ENCODE measurements at regions not wholly inside any gene's neighbourhood (a gene's known extent, or its start where the extent isn't known, plus 50 kb on each side); places are given as distances from the start of the nearest gene placed in this dataset.

DNA sequence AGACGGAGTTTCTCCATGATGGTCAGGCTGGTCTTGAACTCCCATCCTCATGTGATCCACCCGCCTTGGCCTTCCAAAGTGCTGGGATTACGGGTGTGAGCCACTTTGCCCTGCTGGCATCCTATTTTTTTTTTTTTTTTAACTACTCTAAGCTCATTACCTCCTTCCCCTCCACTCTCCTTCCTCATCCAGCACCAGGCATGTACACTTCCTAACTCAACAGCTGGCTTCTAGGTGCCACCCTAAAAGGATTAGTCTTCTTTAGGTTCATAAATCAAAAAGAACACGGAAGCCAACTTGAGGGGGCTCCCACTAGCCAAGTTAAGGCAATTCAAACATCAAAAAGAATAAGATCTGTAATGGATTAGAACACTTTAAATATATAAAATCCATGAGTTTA, 70.6 kb upstream of the TEX51 start:
- no peak for DNase-seq
- Histone ChIP-seq H3K27me3 (no peaks in the 10 kb centered on the region), H3K4me1 (no peaks in the 10 kb centered on the region), H3K27ac (no peak overlapping the region), H3K9me3 (no peaks in the 10 kb centered on the region), H3K36me3 (no peaks in the 10 kb centered on the region), H3K4me3 (no peak overlapping the region)
- TF ChIP-seq, protein P1, sequence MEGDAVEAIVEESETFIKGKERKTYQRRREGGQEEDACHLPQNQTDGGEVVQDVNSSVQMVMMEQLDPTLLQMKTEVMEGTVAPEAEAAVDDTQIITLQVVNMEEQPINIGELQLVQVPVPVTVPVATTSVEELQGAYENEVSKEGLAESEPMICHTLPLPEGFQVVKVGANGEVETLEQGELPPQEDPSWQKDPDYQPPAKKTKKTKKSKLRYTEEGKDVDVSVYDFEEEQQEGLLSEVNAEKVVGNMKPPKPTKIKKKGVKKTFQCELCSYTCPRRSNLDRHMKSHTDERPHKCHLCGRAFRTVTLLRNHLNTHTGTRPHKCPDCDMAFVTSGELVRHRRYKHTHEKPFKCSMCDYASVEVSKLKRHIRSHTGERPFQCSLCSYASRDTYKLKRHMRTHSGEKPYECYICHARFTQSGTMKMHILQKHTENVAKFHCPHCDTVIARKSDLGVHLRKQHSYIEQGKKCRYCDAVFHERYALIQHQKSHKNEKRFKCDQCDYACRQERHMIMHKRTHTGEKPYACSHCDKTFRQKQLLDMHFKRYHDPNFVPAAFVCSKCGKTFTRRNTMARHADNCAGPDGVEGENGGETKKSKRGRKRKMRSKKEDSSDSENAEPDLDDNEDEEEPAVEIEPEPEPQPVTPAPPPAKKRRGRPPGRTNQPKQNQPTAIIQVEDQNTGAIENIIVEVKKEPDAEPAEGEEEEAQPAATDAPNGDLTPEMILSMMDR (IDR thresholded peaks at IDR 0.05): no peak
- intact Hi-C loops (cut with DNase I; ENCODE audit: low total_unique reads): no loop called here

DNA sequence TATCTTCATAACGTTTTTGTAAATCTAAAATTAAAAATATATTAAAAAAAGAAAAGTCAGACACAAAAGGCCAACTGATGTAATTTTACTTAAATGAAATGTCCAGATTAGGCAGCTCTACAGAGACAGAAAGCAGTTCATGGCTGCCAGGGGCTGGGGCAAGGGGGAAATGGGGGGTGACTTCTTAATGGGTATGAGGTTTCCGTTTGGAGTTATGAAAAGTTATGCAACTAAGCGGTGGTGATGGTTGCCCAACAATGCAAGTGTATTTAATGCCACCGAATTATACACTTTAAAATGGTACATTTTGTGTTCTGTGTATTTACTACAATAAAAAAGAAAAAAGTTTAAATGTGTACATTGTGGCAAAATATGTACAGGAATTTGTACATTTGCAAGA, 70.2 kb upstream of the TEX51 start:
- H3K27me3 ChIP-seq: no peaks in the 10 kb centered on the region
- H3K27ac ChIP-seq: no peak overlapping the region
- TF ChIP-seq, protein P1 (IDR thresholded peaks at IDR 0.05): no peak
- no peaks in the 10 kb centered on the region for H3K9me3 ChIP-seq
- DNase-seq: no peak
- H3K4me1 ChIP-seq: no peaks in the 10 kb centered on the region
- no peak overlapping the region for H3K4me3 ChIP-seq
- H3K36me3 ChIP-seq: no peaks in the 10 kb centered on the region
- intact Hi-C loops (cut with DNase I; ENCODE audit: low total_unique reads): no loop called here

DNA sequence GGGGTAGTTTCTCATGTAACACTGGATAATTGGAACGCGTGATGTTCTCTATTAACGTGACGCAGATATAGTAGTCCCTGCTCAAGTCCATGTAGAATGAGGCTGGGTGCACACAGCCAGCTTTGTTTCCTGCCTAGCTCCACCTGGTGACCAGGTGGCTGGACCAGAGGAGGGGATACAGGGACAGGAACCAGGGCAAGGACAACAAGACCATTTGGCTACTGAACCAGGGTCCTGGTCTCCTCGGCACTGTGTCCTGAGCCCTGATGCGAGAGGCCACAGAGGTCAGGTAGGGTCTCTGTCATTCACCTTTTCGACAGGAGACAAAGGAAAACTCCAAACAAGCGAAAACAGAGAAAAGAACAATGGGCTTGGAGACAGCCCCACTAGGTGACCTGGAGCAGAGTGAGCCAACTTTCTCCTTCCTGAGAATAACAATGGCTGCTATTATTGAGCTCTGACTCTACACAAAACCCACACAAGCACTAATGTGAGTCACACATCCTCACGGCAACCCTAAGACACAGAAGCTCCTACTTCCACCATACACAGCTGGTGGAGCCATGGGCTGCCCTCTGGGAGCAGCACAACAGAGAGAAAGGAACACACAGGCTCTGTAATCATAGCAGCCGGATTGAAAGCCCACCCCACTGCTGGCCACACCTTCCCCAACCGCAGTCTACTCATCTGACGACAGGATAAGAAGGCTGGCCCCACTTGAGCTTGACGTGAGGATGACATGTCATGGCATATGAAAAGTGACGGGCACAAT, 67.3 kb upstream of the TEX51 start:
- Histone ChIP-seq H3K27me3 (no peaks in the 10 kb centered on the region), H3K36me3 (no peaks in the 10 kb centered on the region), H3K4me1 (no peaks in the 10 kb centered on the region), H3K4me3 (no peak overlapping the region), H3K9me3 (no peaks in the 10 kb centered on the region), H3K27ac (no peak overlapping the region)
- no peak for DNase-seq
- TF ChIP-seq, protein P1 (IDR thresholded peaks at IDR 0.05): no peak
- intact Hi-C loops (cut with DNase I; ENCODE audit: low total_unique reads): no loop called here

DNA sequence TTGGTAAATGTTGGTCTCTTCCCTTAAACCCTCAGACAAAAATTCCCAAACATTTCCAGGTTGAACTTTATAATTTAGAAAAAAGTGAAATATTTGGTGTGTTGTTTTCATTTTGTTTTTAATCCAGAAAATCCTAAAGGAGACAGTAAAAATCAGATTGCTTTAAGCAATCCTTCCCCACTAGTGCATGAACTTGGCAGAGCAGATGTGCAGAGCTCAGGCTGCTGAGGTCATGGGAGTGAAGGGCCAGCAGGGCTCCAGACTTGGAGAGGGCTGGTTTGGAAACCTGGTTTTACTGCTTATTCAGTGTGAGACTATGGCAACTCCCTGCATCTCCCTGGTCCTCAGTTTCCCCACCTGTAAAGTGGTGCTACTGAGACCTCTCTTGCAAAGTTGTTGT, 66.7 kb upstream of the TEX51 start:
- TF ChIP-seq, protein P1 (IDR thresholded peaks at IDR 0.05): no peak
- DNase-seq: no peak
- Histone ChIP-seq H3K4me3 (no peak overlapping the region), H3K27me3 (no peaks in the 10 kb centered on the region), H3K27ac (no peak overlapping the region), H3K4me1 (no peaks in the 10 kb centered on the region), H3K36me3 (no peaks in the 10 kb centered on the region), H3K9me3 (no peaks in the 10 kb centered on the region)
- intact Hi-C loops (cut with DNase I; ENCODE audit: low total_unique reads): no loop called here

DNA sequence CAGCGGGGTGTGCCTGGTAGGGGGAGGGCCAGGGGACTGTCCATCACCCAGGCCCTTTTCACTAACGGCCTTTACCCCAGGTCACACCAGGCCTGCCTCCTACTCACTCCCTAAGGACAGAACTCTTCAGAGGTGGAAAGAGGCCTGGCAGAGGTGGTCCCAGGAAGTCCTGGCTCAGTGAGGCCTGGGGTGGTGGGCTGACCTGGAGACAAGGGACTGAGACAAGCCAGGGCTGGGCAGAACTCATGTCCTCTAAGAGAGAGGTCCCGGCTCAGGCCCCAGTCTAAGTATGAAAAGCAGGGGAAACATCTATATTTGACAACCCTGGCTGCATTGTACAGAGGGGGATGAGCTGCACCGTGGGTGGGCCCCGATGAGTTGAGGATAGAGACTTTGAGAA, 65.9 kb upstream of the TEX51 start:
- H3K4me1 ChIP-seq: no peaks in the 10 kb centered on the region
- no peaks in the 10 kb centered on the region for H3K27me3 ChIP-seq
- H3K36me3 ChIP-seq: no peaks in the 10 kb centered on the region
- no peak for DNase-seq
- H3K4me3 ChIP-seq: no peak overlapping the region
- intact Hi-C loops (cut with DNase I; ENCODE audit: low total_unique reads): no loop called here
- no peaks in the 10 kb centered on the region for H3K9me3 ChIP-seq
- TF ChIP-seq, protein P1 (IDR thresholded peaks at IDR 0.05): no peak
- no peak overlapping the region for H3K27ac ChIP-seq

Measured in tibial artery (tissue), 4 donors.